LHCN-M2 (cell line): ENCODE measurements at regions not wholly inside any gene's neighbourhood (a gene's known extent, or its start where the extent isn't known, plus 50 kb on each side); places are given as distances from the start of the nearest gene placed in this dataset.
"Not testable (repeated sequence)": the region's sequence is repeated elsewhere in the genome, so short reads cannot be mapped to it uniquely, and the experiment has no call there.

Experiments
- DNase-seq: peaks from one replicate; pipeline ENCODE4 v3.0.0-alpha.2; 2012; ENCODE audit warnings: low read depth

DNA sequence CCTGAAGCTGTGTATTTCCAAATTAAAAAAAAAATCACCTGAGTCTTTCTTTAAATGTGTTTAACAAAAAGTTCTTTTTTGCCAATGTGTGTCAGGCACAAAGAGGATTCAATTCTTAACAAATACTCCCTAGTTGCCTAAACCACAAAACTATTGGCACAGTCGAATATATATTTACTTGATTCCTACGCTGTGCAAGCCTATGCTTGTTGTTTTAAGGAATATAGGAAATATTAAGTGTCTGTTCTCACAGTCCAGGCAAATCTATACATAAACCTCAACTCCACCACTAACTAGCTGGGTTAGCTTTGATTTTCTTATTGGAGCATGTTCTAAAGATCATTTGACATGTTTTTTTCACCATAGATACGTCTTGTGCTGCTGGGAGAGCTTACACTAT, 571.0 kb downstream of the PYDC2 start:
- no peak for DNase-seq

DNA sequence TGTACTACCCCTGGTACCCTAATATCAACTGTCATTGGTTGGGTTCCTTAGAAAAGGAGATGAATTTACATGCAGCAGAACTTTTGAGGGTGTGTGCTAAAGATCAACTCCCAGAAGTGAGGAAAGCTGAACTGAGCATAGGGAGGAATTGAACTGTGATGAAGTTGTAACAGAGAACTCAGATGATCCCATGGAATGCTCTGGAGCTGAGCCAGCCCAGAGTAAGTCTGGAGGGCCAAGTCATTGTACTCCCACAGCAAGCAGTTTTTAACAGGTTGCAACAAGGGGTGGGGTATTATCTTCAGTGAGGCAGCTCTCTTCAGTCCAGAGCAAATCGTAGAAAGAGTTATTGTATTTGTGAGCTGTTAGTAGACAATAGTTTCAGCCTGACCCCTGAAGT, 572.3 kb downstream of the PYDC2 start:
- no peak for DNase-seq

DNA sequence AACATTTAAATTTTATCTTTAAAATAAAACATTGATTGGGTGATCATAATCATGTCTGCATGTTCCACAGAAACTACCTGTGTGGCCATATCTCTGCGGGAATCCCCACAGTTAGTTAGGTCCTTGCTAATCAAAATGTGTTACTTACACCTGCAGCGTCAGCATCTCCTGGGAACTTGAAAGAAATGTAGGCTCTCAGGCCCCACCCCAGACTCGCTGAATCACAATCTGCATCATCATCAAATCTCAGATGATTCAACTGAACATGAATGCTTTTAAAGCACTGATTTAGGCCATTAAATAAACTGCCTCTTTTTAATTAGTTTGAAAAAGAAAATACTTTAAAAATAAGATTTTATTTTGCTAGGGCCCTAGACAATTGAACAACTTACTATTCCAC, 577.8 kb downstream of the PYDC2 start:
- DNase-seq, result peak; percentile 11

DNA sequence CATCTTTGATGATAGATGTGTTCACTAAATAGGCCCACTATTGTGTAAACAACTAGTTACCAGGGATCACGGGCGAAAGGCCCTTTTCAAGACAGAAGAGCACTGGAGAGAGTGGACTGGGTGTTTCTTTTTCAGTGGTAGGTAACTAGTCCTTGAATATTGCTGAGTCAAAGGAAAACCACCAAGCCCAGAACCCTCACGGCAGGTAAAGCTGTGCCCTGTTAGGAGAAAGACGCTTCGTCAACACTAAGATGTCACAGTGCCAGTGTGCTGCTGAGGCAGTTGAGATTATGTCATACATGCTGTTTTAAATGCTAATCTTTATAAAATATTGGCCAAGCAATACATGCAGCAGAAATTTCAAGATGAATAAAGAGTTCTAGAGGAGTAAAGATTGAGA, 578.6 kb downstream of the PYDC2 start:
- no peak for DNase-seq

DNA sequence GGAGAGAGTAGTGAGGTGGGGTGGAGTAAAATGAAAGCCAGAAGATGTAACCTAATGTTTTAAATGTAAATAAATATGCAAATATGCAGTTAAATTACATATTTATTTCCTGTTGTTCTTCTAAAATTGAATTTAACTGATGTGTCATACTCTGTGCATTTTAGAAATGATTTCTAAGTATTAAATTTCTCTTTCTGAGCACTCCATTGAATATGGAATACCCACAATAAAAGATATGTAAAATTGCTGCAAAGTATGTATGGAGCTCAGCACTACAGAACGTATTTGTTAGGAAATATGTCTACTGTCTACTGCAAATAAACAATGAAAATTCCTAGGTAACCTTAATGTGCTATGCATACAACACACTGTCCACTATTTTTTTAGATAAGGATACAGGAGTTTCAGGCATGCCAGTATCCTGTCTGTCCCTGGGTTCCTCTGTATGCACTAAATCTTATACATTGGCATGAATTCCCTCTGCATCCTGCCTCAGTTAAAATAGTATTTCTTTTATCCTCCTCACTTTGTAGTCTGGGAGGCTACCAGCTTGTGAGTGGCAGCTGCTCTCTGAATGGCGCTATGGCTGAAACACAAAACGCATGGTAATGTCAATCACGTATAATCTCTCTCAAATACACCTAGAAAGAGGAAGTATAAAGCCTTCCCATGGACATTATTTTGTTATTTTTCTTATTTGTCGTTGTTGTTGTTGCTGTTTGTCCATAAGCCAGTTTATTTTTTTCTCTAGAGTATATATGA, 579.5 kb downstream of the PYDC2 start:
- no peak for DNase-seq

DNA sequence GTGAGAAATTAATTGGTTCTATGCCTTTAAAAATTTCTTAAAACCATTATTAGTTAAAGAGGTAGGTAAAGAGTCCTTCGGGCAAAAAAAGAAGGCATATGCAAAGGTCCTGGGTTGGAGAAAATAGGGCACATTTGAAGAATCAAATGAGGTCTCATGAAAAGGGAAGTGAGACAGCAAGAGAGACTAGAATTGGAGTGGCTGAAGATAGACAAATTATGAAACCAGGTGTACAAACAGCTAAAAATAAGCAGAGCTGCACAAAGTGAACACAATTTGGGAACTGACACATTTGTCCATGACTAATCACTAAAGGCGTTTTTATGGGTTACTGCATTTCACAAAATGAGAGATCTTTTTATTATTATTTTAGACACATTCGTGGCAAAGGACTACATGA, 581.2 kb downstream of the PYDC2 start:
- DNase-seq, result no peak

DNA sequence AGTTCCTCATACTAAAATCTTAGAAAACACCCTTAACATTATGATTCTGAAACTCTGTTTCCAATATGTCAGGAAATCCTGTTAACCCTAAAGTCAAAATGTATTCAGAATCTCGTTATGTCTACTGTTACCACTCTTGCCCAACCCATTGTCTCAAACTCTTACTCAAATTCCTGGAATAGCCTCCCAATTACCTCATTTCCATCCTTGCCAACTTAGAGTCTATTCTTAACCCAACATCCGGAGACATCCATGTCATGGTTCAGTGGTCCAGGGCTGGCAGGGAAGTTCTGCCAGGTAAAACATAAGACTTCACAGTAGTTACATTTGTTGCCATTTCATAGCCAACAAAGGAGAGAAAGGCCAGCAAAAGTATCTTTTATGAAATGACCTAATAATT, 593.9 kb downstream of the PYDC2 start:
- peak; percentile 28 for DNase-seq

DNA sequence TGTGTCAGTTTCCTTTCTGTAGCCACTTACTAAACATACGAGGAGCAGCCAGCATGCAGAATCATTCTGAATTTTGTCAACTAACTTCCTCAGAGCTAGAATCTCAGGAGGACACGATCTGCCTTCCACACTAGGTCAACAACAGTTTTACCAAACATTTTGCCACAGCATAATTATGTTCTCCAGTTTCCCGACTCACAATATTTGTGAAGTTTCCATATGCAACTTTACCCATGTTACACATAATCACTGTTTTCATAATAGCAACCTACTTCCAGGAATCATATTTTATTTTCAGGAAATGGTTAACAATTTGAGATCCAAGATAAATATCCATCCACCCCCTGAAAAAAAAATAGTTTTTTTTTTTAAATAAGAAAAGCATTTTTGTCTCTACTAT, 595.0 kb downstream of the PYDC2 start:
- no peak for DNase-seq

DNA sequence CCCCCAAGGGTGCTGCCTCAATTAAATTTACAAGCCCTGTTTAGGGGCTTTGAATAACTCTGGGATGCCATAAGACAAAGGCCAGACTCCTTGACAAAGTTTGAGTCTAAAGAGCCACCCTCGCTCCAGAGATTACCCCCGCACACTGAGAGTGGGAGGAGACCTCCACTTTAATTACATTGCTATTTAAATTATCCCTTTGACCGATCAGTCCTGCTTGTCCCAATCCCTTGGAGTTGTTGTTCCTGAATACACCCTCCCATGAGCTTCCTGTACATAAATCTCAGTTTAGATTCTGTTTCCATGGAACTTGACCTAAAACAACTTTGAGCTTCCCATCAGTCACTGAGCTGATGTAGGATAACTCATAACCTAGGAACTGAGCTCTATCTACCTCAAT, 596.3 kb downstream of the PYDC2 start:
- DNase-seq, result no peak

DNA sequence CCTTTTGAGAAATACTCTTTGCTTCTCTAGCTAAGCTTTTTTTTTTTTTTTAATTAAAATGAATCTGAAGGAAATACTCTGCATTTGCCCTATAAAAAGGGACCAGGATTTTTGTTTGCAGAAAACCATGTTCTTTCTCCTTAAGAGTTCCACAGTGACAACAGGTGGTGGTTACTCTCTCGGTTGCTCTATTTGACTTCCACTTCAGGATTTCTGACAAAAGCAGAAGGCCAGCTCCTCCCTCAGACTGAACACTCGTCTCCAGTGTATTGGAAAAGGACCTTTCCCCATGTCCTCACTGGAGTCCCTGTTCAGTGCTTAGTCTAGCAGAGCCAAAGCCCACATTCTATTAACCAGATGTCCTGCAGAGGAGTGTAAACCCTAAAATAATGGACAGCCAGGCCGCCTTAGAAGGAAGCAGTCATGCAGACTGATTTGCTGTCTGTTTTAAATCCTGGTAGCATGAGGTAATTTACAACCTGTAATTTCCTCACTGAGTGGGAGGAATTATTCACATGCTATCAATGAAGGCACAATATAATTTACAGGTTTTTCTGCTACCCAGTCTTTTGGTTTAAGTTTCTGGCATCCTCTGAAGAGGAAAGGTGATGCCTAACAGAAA, 599.3 kb downstream of the PYDC2 start:
- DNase-seq, result no peak

DNA sequence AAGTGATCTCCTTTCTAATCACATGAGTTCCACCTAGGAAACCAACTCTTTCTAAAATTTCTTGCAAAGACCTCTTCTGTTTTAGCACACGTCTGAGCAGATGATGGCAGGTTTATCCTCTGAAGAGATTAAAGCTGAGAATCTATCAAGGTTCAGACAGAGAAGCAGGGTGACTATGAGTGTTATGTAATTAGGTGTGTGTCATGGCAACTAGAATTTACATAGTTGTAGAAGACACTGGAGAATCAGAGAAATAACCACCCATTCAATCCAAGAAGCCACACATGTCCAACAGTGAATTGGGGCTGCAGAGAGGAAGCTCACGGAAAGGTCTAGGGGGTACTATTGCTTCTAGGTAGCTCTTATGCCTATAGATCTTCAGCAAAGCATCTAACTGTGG, 600.5 kb downstream of the PYDC2 start:
- DNase-seq, result no peak

DNA sequence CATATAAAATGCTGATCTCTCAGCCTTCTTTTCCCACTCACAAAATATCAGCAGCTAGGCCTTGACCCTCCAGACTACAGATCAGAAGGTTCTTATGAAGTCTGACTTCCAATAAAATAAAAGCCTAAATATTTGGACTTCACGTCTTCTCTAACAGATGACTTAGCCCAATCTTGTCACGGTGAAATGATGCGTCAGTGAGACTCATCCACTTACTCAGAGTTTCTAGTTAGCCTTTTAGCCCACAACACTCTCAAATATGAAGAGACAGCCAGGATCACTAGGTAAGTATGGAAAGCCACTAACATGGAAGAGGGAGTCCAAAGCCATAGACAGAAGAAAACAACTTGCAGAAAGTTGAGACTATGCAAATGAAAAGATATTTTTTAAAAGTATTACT, 601.2 kb downstream of the PYDC2 start:
- no peak for DNase-seq

DNA sequence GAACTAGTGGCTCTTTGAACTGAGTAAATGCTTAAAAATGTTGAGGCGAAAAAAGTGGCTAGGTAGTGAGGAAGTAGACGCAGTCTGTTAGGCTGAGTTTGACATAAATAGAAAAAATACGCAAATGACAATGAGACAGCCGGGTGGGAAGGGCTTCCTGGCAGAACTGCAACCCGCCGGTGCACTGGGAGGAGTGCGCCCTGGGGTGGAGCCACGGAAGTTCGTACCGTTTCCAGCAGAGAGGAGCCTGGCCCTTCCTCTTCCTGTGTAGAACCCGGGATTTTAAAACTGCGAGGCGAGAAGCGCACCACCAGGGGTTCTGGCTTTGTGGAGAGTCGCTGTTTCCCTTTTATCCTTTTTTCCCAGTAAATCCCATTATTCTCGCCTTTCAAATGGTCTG, 602.6 kb downstream of the PYDC2 start:
- DNase-seq, result no peak

DNA sequence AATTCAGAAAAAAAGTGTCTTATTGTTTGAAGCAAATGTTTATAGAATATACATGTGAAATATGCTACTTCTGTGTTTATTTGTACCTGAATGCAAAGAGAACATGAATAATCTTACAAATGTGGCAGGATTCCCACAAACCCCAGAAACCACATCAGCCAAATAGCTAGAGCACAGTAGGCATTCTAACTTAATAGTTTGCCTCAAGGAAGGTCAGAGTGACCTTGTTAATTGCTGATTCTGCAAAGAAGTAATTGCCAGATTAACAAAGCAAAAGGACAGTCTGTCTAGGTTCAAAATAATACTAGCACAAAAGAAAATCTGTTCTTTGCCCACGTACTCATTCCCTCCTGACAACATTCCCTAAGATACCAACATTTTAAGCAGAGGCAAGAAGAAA, 604.0 kb downstream of the PYDC2 start:
- no peak for DNase-seq

DNA sequence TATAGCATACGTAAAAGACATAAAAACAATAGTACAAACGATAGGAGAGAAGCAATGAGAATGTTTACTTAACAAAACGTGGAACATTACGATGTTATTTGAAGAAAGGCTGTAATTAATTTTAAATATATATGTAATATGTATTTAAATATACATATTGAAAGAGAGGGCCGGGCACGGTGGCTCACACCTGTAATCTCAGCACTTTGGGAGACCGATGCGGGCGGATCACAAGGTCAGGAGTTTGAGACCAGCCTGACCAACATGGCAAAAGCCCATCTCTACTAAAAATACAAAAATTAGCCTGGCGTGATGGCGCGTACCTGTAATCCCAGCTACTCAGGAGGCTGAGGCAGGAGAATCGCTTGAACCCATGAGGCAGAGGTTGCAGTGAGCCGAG, 605.3 kb downstream of the PYDC2 start:
- DNase-seq, result not testable (repeated sequence)

DNA sequence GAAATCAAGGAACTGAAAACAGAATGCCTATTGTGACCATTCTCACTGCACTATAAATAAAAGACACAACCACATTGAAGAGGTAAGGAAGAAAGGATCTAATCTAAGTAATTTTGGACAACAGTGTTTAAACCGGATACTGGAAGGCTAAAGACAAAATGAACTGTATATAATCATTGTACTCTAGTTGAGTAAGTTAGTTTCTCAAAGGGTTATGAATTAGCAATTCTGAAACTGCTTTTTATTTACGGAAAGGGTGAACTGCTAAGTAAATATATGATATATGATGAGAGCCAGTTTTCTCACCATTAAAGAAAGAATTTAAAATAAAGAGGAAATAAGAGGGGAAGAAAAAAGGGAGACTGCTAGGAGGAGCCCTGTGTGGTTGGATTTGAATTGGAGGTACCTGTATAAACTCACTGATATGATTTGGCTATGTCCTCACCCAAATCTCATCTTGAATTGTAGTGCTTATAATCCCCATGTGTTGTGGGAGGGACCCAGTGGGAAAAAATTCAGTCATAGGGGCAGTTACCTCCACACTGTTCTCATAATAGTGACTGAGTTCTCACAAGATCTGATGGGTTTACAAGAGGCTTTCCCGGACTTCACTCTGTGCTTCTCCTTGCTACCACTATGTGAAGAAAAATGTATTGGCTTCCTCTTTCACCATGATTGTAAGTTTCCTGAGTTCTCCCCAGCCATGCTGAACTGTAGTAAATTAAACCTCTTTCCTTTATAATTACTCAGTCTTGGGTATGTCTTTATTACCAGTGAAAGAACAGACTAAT, 607.7 kb downstream of the PYDC2 start:
- DNase-seq, result no peak

DNA sequence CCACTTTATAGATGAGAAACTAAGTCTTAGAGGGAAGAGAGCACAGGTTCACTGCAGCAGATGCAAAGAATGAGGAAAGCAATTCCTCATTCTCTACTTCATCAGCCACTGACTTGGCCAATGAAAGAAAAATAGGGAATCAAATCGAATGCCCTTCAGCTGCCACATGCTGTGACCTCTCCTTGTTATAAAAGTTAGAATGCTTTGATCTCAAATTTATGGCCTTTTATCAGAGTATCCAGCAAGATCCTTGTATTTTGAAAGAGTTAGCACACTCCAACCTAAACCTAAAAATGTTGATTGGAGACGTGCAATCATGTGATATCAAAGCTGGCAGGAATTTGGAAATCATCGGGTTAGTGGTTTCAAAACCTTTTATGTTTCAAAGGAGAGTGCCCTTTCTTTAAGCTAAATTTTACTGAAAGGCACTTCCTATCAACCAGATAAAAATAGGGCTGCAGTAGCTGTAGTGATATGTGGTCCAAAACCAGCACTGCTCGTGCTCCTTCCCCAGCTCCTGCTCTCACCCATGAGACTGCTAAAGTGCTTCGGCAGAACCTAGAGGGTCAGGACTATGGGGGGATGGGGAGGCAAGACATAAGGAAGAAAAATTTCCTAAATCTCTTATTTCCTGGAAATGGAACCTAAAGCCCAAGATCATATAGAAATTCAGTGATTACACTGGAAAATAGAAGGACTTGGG, 617.0 kb downstream of the PYDC2 start:
- no peak for DNase-seq

DNA sequence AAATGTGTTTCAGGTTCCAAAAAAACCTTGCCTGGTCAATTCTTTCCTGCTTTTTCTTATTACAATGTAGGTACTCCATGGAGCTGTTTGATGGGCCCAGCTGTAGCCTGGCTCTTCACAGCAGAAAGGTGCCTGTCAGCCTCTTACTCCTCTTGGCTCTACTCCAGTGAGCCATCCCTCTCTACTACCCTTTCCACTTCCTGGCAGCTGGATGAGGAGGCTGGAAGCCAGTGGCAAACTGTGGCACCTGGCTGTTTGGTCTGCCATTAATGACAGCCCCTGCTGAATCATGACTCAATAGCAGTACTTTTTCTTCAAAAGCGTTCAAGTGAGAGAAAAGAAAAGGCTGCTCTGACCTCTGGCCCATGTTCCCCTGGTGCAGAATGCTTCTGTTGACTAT, 618.1 kb downstream of the PYDC2 start:
- DNase-seq, result peak; percentile 35

DNA sequence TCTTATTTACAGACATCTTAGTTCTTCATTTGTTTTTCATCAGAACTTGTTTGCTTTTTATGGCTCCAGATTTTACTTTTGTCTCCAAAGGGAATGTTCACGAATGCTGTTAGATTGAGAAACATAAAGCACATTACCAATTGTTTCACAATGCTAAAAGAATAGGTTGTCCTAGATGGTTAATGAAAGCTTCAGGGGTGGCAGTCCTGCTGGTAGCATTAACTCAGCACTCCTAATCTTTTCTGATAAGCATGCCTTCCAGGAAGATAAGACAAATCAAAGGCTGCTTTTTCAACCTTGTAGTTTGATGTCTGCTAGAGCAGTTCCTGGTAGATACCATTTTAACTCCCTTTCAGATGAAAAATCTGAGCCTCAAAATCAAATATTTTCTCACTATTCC, 619.4 kb downstream of the PYDC2 start:
- no peak for DNase-seq

DNA sequence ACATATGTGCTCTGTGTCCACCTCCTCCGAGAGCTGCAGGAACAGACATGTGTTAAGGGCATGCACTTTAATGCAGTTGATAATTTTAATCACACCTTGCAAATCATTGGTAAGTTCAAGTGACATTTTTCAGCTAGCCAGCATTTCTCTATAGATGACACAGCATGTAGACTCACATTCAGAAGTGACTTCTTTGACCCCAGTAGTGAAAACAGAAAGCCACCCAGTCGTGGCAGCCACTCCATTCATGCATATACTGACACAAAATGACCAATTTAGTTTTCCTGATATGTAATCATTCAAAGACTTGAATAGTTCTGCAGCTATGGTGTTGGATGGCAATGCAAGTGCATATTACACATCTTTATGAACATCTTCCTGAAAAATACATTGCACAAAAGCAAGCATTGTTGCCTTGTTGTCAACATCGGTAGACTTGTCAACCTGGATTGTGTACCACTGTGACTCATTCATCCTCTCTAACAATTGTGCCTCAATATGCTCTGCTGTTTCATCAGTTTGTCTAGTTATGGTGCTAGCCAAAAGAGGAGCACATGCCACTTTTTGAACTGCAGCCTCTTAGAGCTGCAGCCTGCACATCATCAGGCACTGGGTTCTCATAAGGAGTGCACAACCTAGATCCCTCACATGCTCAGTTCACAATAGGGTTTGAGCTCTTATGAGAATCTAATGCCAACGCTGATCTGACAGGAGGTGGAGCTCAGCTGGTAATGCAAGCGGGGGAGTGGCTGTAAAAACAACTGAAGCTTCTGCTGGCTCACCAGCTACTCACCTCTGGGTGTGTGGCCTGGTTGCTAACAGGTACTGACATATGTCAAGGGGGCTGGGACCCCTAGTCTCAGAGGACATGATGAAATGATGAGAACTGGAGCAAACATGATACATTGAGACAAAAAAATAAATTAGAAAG, 622.0 kb downstream of the PYDC2 start:
- DNase-seq, result no peak
